Adrenal gland (tissue), 9 donors: ENCODE measurements at regions not wholly inside any gene's neighbourhood (a gene's known extent, or its start where the extent isn't known, plus 50 kb on each side); places are given as distances from the start of the nearest gene placed in this dataset.

Source experiments
- DNase-seq, 7 donors: peaks; one replicate each; pipeline ENCODE4 v3.0.0-alpha.2; 2019 to 2020
- H3K27ac ChIP-seq, 5 donors: fragments of 200-600 bp; sonication (generic) in 4 of 5; 1 replicate in 3 of 5; 2 replicates in 2 of 5; pipeline versions ENCODE4 v1.5.1 to v1.8.0; 2016 to 2020; ENCODE audit warnings: mild to moderate bottlenecking in 1 of 5
- H3K27me3 ChIP-seq: fragments of 200-600 bp; 2 replicates; pipeline ENCODE4 v1.8.0; 2021
- H3K36me3 ChIP-seq, 2 donors: fragments of 200-600 bp; replicated peaks in 1 of 2; 1 replicate in 1 of 2; 2 replicates in 1 of 2; pipeline versions ENCODE4 v1.5.1 to v1.8.0; 2018 to 2022
- H3K4me1 ChIP-seq, 2 donors: fragments of 200-600 bp; replicated peaks in 1 of 2; 1 replicate in 1 of 2; 2 replicates in 1 of 2; pipeline versions ENCODE4 v1.5.1 to v1.8.0; 2018 to 2021
- H3K4me3 ChIP-seq, 4 donors: fragments of 200-600 bp; sonication (generic) in 3 of 4; one replicate each; pipeline ENCODE4 v1.5.1; 2016 to 2018
- H3K9me3 ChIP-seq, 3 donors: fragments of 200-600 bp; sonication (generic) in 1 of 3; replicated peaks in 1 of 3; 1 replicate in 2 of 3; 2 replicates in 1 of 3; pipeline versions ENCODE4 v1.5.1 to v1.8.0; 2016 to 2021
- POLR2A ChIP-seq, 2 donors: fragments of 450-650 bp; IDR thresholded peaks; one replicate each; pipeline ENCODE4 v1.6.1; 2017; ENCODE audit warnings: antibody characterized with exemption in 2 of 2, mild to moderate bottlenecking in 2 of 2, moderate library complexity in 1 of 2
- WGBS, 4 donors: extraction: QIAGEN DNeasy Blood & Tissue Kit in 2 of 4; methylation state at CpG; one replicate each; pipeline versions ENCODE4 v1.1.5 to v1.1.7; 2013 to 2017; 5-methylcytosine and 5-hydroxymethylcytosine counted together
- intact Hi-C, 2 donors: fragments of 100-400 bp; cut with DNase I; formaldehyde crosslinking; loops; one replicate each; pipeline versions ENCODE4 v1.14.1 to v1.15.0; 2022 to 2023
- TF ChIP-seq, protein P1 (sequence below), 6 experiments: fragments of 450-650 bp in 4 of 6; fragments of 200-600 bp in 2 of 6; sonication (generic) in 1 of 6; IDR thresholded peaks; 1 replicate in 5 of 6; 2 replicates in 1 of 6; pipeline versions ENCODE4 v1.5.1 to v1.8.0; 2016 to 2021; ENCODE audit warnings: antibody characterized with exemption in 6 of 6, mild to moderate bottlenecking in 2 of 6, moderate library complexity in 1 of 6
- donor health status: healthy with polysubstance abuse.
- donor health status: Bipolar disorder and iron deficiency.
- donor health status: DM: yes; HTN: yes; CAD: no.
- donor health status: DM: no; HTN: no; CAD: no.
- donor health status: DM: no; HTN: no; CAD: no.

DNA sequence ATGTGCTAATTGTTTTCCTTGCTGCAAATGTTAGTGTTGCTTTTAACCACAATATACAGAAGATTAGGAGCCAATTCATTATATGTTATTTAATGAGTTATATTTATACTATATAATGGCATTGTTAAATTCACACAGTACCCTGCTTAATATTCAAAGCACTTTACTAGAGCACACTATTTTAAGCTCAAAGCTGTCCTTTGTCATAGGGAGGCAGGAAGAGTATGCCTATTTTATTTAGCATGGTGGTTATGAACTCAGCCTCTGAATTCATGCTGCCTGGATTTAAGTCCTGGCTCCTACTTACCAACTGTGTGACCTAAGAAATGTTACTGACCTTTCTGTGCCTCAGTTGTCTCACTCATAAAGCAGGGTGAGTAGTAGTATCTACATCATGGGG is 80.5 kb downstream of the FASTKD2 start:
- TF ChIP-seq POLR2A (IDR thresholded peaks at IDR 0.05), result no peak
- TF ChIP-seq, protein P1, sequence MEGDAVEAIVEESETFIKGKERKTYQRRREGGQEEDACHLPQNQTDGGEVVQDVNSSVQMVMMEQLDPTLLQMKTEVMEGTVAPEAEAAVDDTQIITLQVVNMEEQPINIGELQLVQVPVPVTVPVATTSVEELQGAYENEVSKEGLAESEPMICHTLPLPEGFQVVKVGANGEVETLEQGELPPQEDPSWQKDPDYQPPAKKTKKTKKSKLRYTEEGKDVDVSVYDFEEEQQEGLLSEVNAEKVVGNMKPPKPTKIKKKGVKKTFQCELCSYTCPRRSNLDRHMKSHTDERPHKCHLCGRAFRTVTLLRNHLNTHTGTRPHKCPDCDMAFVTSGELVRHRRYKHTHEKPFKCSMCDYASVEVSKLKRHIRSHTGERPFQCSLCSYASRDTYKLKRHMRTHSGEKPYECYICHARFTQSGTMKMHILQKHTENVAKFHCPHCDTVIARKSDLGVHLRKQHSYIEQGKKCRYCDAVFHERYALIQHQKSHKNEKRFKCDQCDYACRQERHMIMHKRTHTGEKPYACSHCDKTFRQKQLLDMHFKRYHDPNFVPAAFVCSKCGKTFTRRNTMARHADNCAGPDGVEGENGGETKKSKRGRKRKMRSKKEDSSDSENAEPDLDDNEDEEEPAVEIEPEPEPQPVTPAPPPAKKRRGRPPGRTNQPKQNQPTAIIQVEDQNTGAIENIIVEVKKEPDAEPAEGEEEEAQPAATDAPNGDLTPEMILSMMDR (IDR thresholded peaks at IDR 0.05), result no peak
- no peaks in the 10 kb centered on the region for H3K36me3 ChIP-seq
- no peaks in the 10 kb centered on the region for H3K27me3 ChIP-seq
- no peaks in the 10 kb centered on the region for H3K4me1 ChIP-seq
- no peaks in the 10 kb centered on the region for H3K9me3 ChIP-seq
- H3K27ac ChIP-seq, result no peak overlapping the region
- intact Hi-C loops, result no loop called here
- no peak overlapping the region for H3K4me3 ChIP-seq
- DNase-seq, result no peak

DNA sequence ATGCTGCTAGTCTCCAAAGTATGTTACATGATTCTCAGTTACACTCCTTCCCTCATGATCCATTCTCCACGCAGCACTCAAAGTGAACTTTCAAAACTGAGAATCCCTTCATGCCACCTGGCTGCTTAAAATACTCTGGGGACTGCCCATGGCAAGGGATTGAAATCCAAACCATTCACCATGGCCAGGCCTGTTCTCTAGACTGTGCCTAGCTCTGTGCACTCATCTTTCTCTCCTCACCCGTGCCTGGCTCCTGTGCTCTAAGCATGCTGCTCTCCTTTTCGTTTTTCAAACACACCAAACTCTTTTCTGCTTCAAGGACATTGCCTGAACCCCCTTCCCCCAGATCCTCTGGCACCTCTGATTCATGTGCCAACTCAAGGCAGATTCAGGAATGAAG is 80.9 kb downstream of the FASTKD2 start:
- intact Hi-C loops, result no loop called here
- Histone ChIP-seq H3K9me3 (no peaks in the 10 kb centered on the region), H3K4me1 (no peaks in the 10 kb centered on the region), H3K36me3 (no peaks in the 10 kb centered on the region), H3K27me3 (no peaks in the 10 kb centered on the region), H3K4me3 (no peak overlapping the region), H3K27ac (no peak overlapping the region)
- WGBS, 4 donors, result 79 to 87% (median 82%) methylated on average over 3 of the region's 3 CpGs
- no peak for DNase-seq
- no peak for TF ChIP-seq POLR2A (IDR thresholded peaks at IDR 0.05)
- TF ChIP-seq, protein P1 (IDR thresholded peaks at IDR 0.05), result no peak

DNA sequence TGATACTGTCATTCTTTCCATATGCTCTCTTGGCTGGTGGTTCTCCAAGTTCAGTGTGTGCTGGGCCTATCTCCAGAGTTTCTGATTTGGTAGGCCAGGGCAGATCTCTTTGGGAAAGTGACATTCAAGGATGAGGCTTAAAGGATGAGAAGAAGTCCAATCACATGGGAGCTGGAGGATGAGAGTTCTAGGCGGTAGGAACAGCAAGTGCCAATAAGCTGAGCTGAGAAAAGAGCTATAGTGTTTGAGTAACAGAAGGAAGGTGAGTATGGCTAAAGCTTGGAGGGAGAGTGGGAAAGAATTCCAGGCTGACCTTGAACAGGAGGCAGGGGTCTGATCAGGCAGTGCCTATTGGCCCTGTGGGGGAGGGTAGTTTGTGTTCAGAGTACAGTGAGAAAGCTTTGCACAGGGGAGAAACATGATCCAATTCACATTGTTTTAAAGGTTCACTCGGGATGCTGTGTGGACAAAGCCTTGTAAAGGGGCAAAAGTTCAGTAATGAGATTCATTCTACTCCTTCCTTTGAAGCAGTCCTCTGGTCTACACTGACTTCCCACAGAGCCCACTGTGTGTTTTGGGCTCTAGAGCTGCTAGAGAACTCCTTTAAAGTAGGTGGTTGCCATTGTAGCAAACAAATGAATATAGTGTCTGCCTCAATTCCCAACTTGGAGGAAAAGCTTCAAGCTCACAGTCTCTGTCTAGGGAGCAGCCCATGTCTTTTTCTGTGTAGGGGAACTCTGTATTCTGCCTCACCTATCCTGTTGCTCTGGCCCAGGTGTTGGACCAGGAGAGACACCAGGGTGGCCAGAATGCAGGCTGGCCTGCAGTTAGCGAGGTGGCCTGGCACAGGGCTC is 81.8 kb downstream of the FASTKD2 start:
- H3K9me3 ChIP-seq, result no peaks in the 10 kb centered on the region
- no peaks in the 10 kb centered on the region for H3K4me1 ChIP-seq
- H3K27me3 ChIP-seq, result no peaks in the 10 kb centered on the region
- H3K4me3 ChIP-seq, result no peak overlapping the region
- intact Hi-C loops, result no loop called here
- TF ChIP-seq, protein P1 (IDR thresholded peaks at IDR 0.05), result no peak
- TF ChIP-seq POLR2A (IDR thresholded peaks at IDR 0.05), result no peak
- H3K36me3 ChIP-seq, result no peaks in the 10 kb centered on the region
- no peak for DNase-seq
- no peak overlapping the region for H3K27ac ChIP-seq
- 85 to 90% (median 88%) methylated on average over 3 of the region's 3 CpGs for WGBS, 4 donors

DNA sequence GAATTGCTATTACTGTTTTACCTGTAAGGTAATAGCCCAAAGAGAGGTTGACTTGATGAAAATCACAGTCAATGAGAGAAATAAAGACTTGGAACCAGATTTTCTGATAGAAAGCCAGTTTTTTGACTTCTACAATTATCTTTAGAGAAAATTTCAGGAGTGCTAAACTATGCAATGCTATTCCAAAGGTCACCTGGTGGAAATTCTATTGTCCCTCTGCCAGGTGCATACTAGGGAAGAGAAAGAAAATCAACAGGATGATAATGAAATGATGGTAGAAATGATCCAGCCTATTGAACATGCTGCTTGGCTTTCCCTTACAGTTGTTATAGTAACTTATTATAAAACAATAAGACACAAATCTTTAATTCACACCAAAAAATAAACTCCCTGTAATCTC is 85.0 kb downstream of the FASTKD2 start:
- DNase-seq, result no peak
- no peaks in the 10 kb centered on the region for H3K27me3 ChIP-seq
- H3K27ac ChIP-seq, result no peak overlapping the region
- TF ChIP-seq, protein P1 (IDR thresholded peaks at IDR 0.05), result no peak
- no peak for TF ChIP-seq POLR2A (IDR thresholded peaks at IDR 0.05)
- H3K36me3 ChIP-seq, result no peaks in the 10 kb centered on the region
- no peaks in the 10 kb centered on the region for H3K9me3 ChIP-seq
- H3K4me1 ChIP-seq, result no peaks in the 10 kb centered on the region
- intact Hi-C loops, result no loop called here
- H3K4me3 ChIP-seq, result no peak overlapping the region
